ENCODE measurements at regions not wholly inside any gene's neighbourhood (a gene's known extent, or its start where the extent isn't known, plus 50 kb on each side); places are given as distances from the start of the nearest gene placed in this dataset.
"Not testable (repeated sequence)": the region's sequence is repeated elsewhere in the genome, so short reads cannot be mapped to it uniquely, and the experiment has no call there.

DNA sequence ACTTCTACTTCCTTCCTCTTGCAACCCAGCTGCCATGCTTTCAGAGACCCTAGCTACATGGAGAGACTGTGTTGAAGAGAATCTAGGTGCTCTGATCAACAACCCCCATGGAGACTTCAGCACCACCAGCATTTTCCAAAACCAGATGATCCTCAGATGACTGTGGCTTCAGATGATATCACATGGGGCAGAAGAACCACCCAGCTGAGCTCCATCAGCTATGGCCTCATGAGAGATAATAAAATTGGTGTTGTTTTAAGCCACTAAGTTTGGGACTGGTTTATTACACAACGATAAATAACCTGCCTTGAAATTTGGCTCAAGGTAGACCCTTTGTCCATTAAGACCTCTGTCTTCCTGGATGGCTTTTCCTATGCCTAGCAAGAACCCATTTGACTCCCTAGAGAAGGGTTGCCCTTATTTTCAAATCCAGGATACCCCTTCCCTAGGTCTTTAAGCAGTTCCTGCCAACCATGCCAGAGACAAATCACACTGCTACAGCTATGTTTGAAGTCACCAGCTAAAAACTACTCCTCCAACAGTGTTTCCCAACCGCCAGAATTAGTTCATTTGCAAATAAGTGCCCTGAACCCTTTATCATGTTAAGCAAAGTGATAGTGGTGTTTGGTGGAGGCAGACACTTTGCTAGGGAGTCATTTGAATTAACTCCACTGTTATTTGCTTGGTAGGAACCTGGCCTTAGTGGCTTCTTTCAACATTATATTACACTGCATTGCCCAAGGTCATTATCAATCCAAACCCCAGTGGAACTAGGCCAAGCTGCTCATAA, 136.9 kb upstream of the PALS2 start:
- DNase-seq (ENCODE audit: low spot score): no peak

DNA sequence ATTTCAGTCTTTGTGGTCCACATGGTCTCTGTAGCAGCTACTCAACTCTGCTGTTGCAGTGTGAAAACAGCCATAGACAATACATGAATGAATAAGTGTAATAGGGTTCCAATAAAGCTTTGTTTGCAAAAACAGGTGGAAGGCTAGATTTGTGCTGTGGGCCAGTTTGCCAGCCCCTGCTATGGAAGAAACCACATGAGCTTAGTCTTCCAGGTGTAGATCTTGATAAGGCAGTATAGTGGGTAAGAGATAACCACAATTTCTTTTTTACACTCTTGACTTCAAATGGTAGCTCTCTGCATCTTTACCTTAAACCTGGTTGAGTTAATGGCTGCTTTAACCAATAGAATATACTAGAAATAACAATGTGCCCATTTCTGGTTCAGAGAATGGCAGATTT, 135.0 kb upstream of the PALS2 start:
- DNase-seq (ENCODE audit: low spot score): no peak

DNA sequence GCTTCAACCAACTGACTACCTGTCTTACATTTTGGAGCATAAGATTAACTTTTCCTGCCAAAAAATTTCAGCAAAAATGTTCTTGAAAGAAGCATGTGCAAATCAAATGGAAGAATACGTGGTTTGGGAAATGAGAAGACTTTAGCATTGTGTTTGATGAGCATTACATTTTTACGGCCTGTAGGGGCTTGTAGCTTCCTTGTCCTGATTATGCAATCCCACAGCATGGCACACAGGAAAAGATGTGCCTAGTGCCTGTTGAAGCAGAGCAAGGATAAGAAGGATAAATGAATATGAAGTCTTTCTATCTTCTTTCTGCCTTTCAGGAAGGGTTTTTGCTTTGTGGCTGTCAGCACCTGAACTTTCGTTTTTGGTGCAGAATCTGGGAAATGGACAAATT, 134.1 kb upstream of the PALS2 start:
- not testable (repeated sequence) for DNase-seq (ENCODE audit: low spot score)

GRCh38 chr7:24440892-24441291, 132.4 kb upstream of the PALS2 start:
- DNase-seq (ENCODE audit: low spot score): no peak

GRCh38 chr7:24441314-24442027, 131.8 kb upstream of the PALS2 start:
- no peak for DNase-seq (ENCODE audit: low spot score)

DNA sequence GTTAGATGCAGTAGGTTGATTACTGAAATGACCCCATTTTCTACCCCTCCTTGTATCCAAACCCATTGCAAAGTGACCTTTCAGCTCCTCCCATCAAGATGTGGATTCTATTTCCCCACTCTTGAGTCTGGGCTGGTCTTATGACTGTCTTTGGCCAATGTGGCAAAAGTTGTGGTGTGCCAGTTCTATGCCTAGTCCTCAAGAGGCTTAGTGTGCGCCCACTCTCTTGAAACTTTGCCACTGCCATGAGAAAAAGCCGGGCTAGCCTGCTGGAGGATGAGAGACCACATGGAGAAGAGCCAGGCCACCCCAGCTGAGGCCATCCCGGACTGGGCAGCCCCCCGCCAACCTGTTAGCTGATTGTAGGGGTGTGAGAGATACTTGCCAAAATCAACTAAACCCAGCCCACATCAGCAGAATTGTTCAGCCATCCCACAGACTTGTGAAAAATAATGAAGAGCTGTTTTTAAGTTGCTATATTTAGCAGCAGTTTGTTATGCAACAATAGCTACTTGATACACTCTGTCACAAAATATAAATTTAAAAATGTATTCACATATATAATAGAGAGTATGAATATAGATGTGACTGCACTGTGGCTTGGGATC, 131.0 kb upstream of the PALS2 start:
- DNase-seq (ENCODE audit: low spot score): no peak

GRCh38 chr7:24444666-24445440, 128.4 kb upstream of the PALS2 start:
- DNase-seq (ENCODE audit: low spot score): no peak

- no peak for DNase-seq (ENCODE audit: low spot score)
These were observed 125.2 kb upstream of the PALS2 start for GRCh38 chr7:24448038-24448437.

DNA sequence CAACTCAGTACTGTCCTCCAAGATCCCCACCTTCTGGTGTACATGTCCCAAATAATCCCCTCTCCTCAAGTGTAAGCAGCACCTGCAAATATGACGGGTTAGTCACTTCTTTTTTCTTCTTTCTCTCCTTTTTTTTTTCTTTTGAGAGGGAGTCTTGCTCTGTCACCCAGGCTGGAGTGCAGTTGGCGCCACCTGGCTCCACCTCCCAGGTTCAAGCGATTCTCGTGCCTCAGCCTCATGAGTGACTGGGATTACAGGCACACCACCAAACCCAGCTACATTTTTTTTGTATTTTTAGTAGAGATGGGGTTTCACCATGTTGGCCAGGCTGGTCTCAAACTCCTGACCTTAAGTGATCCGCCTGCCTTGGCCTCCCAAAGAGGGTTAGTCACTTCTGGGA, 123.8 kb upstream of the PALS2 start:
- not testable (repeated sequence) for DNase-seq (ENCODE audit: low spot score)

DNA sequence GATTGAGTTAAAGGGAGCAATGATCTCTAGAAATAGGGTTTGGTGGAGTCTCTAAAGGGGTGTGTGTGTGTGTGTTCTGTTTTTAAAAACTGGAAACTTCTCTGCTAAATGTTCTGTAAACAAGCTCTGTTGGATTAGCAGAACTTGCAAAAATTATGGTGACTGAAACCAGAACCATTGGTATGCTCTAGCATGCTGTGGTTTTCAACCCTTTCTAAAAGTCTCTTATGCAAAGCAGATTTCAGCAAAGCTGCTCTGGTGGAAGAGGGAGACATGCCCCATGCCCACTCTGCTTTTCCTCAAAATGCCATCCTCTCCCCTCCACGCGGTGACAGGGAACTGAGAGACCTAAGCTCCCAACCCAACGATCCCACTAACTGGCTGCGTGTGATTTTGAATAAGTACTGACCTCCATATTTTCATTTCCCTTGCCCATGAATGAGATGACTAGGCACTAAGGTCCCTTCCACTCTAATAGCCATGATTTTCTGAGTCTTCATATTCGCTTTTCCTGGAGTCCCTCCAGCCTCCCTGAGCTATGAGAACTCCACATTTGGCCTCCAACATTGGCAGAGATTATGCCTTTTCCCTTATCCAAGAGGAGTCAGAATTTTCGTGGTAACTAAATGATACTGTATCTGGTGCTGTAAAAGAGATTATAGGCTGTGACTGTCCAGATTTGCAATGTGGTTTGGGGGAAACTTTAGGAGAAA, 117.3 kb upstream of the PALS2 start:
- no peak for DNase-seq (ENCODE audit: low spot score)

GRCh38 chr7:24456526-24457218, 116.6 kb upstream of the PALS2 start:
- DNase-seq (ENCODE audit: low spot score): no peak

- no peak for DNase-seq (ENCODE audit: low spot score)
These were observed 116.1 kb upstream of the PALS2 start for GRCh38 chr7:24457219-24457558.

DNA sequence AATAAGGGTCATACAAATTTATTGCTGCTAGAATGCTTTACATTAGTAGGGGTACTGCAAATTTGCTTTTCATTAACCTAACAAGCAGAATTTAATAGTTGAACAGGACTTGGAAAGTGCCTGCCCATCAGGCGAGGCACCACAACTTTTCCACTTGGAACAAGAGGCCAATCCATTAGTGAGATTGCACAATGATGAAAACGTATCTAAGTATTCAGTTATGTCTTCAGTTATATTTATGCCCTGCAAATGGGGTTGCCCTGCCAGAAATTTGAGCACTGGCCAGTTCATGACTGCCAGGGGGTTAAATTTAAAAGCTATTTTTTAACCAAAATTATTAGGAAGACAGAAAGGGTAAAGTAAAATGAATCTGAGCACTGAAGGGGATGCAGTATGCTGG, 111.1 kb upstream of the PALS2 start:
- no peak for DNase-seq (ENCODE audit: low spot score)

GRCh38 chr7:24462984-24463383, 110.3 kb upstream of the PALS2 start:
- DNase-seq (ENCODE audit: low spot score): no peak

DNA sequence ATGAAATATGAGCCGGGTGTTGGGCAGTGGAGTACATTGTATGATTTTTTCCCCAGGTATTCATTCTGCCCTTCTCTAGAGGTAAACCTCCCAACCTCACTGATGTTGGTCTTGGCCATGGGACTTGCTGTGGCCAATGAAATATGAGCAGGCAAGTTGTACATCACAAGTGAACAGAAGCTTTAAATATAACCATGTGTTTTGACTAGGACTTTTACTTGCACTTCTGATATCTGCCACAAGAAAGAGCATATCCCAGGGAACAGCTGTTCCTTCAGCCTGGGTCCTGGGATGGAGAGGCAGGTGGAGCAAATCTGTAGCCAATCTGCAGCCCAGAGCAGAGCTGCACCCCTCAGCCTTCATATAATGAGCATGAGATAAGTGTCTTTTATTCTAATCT, 109.8 kb upstream of the PALS2 start:
- DNase-seq (ENCODE audit: low spot score): no peak

DNA sequence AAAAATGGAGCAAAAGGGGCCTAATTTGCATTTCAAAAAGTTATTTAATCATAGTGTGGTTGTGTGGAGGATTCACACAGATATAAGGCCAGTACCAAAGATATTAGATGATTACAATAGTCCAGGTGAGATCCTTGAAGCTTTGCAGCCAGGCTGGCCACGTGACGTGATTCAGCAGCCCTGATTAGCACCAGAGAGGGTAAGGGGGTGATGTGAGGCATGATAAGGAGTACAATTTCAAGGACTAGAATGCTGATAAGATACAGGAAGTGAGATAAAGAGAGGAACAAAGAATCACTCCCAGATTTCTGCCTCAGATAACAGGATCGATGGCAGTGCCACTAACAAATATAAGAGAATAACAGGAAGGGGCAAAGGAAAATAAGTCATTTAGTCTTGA, 108.4 kb upstream of the PALS2 start:
- no peak for DNase-seq (ENCODE audit: low spot score)

GRCh38 chr7:24466168-24466768, 107.0 kb upstream of the PALS2 start:
- DNase-seq (ENCODE audit: low spot score): no peak

GRCh38 chr7:24469118-24469517, 104.1 kb upstream of the PALS2 start:
- DNase-seq (ENCODE audit: low spot score): no peak

DNA sequence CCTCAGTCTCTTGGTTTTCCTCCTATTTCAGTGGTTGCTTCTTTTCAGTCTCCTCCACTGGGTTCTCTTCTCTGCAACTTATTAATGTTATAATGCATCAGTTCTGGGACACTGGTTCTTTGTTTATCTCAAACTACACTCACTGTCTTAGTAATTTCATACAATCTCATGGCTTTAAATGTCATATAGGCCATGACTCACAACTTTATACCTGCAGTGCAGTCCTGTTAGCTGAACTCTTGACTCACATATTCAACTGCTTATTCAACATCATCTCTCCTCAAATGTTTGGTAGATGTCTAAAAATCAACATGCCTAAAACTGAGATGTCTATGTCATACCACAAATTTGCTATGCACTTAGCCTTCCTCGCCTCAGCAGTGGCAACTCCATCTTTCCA, 101.2 kb upstream of the PALS2 start:
- no peak for DNase-seq (ENCODE audit: low spot score)

- no peak for DNase-seq (ENCODE audit: low spot score)
These were observed 97.9 kb upstream of the PALS2 start for GRCh38 chr7:24475166-24475961.

Measured in D341Med (cell line).